GM12891 (cell line): ENCODE measurements at regions not wholly inside any gene's neighbourhood (a gene's known extent, or its start where the extent isn't known, plus 50 kb on each side); places are given as distances from the start of the nearest gene placed in this dataset.
A peak's percentile ranks its signal among the peaks of the same experiment; 100 is the strongest.

Experiments used
- DNase-seq: peaks from one replicate; pipeline ENCODE4 v3.0.0; 2011; ENCODE audit warnings: low spot score; ENCODE audit not compliant: insufficient read length
- FAIRE-seq: peaks from 2 replicates; lab custom pipeline; 2011; peaks lifted over from hg19 to GRCh38; lab: Jason Lieb, UNC
- PAX5 ChIP-seq: IDR thresholded peaks from 2 replicates; pipeline ENCODE4 v1.6.1; 2011; ENCODE audit warnings: low read length, moderate library complexity, mild to moderate bottlenecking; ENCODE audit not compliant: insufficient read depth, severe bottlenecking
- POLR2A ChIP-seq: IDR thresholded peaks from 2 replicates; pipeline ENCODE4 v1.6.1; 2011; ENCODE audit warnings: low read depth, low read length, control low read depth
- POLR2AphosphoS5 ChIP-seq: IDR thresholded peaks from 2 replicates; pipeline ENCODE4 v1.6.1; 2011; ENCODE audit warnings: low read depth, low read length, control low read depth
- POU2F2 ChIP-seq: IDR thresholded peaks from 2 replicates; pipeline ENCODE4 v1.6.1; 2011; ENCODE audit warnings: low read depth, mild to moderate bottlenecking, control low read depth, low read length, moderate library complexity
- SPI1 ChIP-seq: IDR thresholded peaks from 2 replicates; pipeline ENCODE4 v1.6.1; 2011; ENCODE audit warnings: low read depth, low read length, control low read depth
- TAF1 ChIP-seq: IDR thresholded peaks from 2 replicates; pipeline ENCODE4 v1.6.1; 2011; ENCODE audit warnings: low read depth, low read length, control low read depth

GRCh38 chr6:6931071-6932025, 176.4 kb upstream of the RREB1 start:
- FAIRE-seq (no peak), DNase-seq (no peak)
- TF ChIP-seq SPI1 = peak; percentile 72
- TF ChIP-seq POLR2A = no peak

- DNase-seq = no peak
- TF ChIP-seq POLR2A (no peak), SPI1 (no peak), POU2F2 (no peak; the same call in 1 of the 2 replicates), TAF1 (no peak), PAX5 (no peak), POLR2AphosphoS5 (no peak)
- peak; percentile 100 for FAIRE-seq
Observed at GRCh38 chr6:6932341-6932740, 175.4 kb upstream of the RREB1 start.

DNA sequence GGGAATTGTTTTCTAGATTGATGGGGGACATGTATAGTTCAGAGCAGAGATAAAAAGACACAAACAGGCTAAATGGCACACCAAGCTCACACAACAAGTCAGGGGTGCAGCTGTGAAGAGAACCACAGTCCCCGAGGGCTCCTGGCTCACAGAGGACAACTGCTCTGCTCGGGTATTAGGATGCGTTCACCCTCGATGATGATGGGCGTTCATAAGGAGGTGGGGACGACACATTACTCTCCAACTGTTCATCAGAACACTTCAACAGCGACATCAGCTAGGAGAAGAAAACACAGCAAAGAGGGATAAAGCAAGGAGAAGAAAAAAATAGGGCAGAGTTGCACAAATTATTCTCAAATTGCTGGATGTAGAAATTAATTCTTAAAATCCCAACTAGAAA, 174.8 kb upstream of the RREB1 start:
- TF ChIP-seq PAX5 = no peak
- no peak for TF ChIP-seq POLR2A
- TF ChIP-seq POLR2AphosphoS5 = no peak
- no peak for TF ChIP-seq TAF1
- no peak for TF ChIP-seq POU2F2
- no peak for TF ChIP-seq SPI1
- DNase-seq (no peak), FAIRE-seq (peak; percentile 48)

DNA sequence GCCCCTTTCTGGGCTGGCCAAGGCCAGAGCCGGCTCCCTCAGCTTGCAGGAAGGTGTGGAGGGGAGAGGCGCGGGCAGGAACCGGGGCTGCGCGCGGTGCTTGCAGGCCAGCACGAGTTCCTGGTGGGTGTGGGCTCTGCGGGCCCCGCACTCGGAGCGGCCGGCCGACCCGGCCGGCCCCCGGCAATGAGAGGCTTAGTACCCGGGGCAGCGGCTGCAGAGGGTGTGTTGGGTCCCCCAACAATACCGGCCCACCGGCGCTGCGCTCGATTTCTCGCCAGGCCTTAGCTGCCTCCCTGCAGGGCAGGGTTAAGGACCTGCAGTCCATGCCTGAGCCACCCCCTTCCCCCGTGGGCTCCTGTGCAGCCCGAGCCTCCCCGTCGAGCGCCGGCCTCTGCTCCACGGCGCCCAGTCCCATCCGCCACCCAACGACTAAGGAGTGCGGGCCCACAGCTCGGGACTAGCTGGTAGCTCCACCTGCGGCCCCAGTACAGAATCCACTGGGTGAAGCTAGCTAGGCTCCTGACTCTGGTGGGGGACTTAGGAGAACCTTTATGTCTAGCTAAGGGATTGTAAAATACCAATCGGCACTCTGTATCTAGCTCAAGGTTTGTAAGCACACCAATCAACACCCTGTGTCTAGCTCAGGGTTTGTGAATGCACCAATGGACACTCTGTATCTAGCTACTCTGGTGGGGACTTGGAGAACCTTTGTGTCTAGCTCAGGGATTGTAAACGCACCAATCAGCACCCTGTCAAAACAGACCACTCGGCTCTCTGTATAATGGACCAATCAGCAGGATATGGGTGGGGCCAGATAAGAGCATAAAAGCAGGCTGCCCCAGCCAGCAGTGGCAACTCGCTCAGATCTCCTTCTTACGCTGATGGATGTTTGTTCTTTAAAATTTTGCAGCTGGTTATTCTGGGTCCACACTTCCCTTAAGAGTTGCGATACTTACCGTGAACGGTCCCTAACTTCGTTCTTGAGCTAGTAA, 167.4 kb upstream of the RREB1 start:
- no peak for TF ChIP-seq PAX5
- no peak for TF ChIP-seq POLR2AphosphoS5
- no peak for TF ChIP-seq POLR2A
- TF ChIP-seq SPI1 = no peak
- no peak for TF ChIP-seq TAF1
- DNase-seq = no peak
- no peak for FAIRE-seq

DNA sequence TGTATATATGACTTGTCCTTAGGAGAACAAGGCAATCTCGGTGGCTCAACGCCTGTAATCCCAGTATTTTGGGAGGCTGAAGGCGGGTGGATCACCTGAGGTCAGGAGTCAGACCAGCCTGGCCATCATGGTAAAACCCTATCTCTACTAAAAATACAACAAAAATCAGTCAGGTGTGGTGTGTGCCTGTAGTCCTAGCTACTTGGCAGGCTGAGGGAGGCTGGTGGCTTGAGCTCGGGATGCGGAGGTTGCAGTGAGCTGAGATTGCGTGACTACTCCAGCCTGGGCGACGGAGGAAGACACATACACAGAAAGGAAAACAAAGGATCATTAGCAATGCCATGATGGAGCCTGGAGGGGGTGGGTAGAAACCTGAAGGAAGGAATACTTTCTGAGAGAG, 166.6 kb upstream of the RREB1 start:
- DNase-seq = no peak
- TF ChIP-seq SPI1 (no peak), TAF1 (no peak), POLR2A (no peak), POLR2AphosphoS5 (no peak), POU2F2 (no peak), PAX5 (no peak)
- no peak for FAIRE-seq

- FAIRE-seq = no peak
- no peak for TF ChIP-seq POLR2AphosphoS5
- TF ChIP-seq SPI1 = no peak
- TF ChIP-seq TAF1 = no peak
- no peak for TF ChIP-seq PAX5
- DNase-seq = no peak
Observed at GRCh38 chr6:6942091-6942490, 165.7 kb upstream of the RREB1 start.

DNA sequence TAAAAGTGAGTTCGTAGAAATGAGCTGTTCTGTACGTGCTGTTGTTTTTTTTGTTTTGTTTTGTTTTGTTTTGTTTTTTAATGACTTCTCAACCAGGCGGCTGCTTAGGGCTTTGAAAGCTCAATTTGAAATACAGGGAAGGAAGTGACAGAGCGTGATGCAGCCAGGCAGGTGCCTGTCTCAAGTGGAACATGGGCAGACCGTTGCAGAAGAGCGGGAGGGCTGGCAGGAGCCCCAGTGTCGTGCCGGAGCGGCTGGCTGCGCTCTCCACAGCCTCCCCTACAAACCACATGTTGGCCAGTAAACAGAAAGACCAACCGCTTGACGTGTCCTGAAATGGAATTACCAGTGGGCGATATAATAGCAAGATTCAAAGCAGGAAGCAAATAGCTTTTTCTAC, 164.9 kb upstream of the RREB1 start:
- FAIRE-seq (peak; percentile 87), DNase-seq (no peak)
- TF ChIP-seq POLR2A (no peak), PAX5 (no peak), TAF1 (no peak), POU2F2 (no peak), SPI1 (no peak), POLR2AphosphoS5 (no peak)

DNA sequence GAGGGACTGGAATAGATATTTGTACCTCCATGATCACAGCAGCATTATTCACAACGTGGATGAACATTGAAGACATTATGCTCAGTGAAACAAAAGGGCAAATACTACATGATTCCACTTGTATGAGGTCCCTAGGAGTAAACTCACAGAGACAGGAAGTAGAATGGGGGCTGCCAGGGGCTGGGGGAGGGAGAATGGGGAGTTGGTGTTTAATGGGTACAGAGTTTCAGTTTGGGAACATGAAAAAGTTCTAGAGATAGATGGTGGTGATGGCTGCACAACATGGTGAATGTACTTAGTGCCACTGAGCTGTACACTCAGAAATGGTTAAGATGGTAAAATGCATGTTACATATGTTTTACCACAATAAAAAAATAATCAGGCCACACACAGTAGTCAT, 164.3 kb upstream of the RREB1 start:
- no peak for TF ChIP-seq POU2F2
- TF ChIP-seq PAX5 = no peak
- TF ChIP-seq TAF1 = no peak
- TF ChIP-seq POLR2A = no peak
- TF ChIP-seq POLR2AphosphoS5 = no peak
- no peak for TF ChIP-seq SPI1
- FAIRE-seq = peak; percentile 76
- no peak for DNase-seq
